RWPE1 (cell line): ENCODE measurements at regions not wholly inside any gene's neighbourhood (a gene's known extent, or its start where the extent isn't known, plus 50 kb on each side); places are given as distances from the start of the nearest gene placed in this dataset.
A peak's percentile ranks its signal among the peaks of the same experiment; 100 is the strongest.

Experiments used
- CTCF ChIA-PET: fragments of 350-600 bp; sonication (Branson Sonifier 250); formaldehyde crosslinking; extraction: SDS; loops from one replicate; lab custom pipeline; 2021; lab: Yijun Ruan, JAX
- POLR2A ChIA-PET: fragments of 400-600 bp; formaldehyde crosslinking; extraction: SDS; loops from one replicate; lab custom pipeline; 2020; ENCODE audit warnings: antibody characterized with exemption; ENCODE audit not compliant: low non-redundant PET; lab: Yijun Ruan, JAX
- DNase-seq: peaks from one replicate; pipeline ENCODE4 v3.0.0; 2012; ENCODE audit warnings: low spot score
- H3K27ac ChIP-seq: fragments of 450-650 bp; 2 replicates; pipeline ENCODE4 v1.5.1; 2017
- CTCF ChIP-seq: fragments of 450-650 bp; conservative IDR thresholded peaks from 2 replicates; pipeline ENCODE4 v1.5.1; 2017; ENCODE audit warnings: low read depth, mild to moderate bottlenecking

GRCh38 chr3:147200545-147200944 lies 205.8 kb downstream of the ZIC4 start:
- no peak overlapping the region for H3K27ac ChIP-seq
- no peak for TF ChIP-seq CTCF
- DNase-seq: no peak
- ChIA-PET CTCF (no interaction called here), POLR2A (no interaction called here)

GRCh38 chr3:147197739-147198138 lies 208.6 kb downstream of the ZIC4 start:
- ChIA-PET POLR2A (no interaction called here), CTCF (no interaction called here)
- no peak for DNase-seq
- no peak overlapping the region for H3K27ac ChIP-seq
- TF ChIP-seq CTCF: no peak

GRCh38 chr3:147195887-147196286 lies 210.5 kb downstream of the ZIC4 start:
- DNase-seq: no peak
- CTCF ChIA-PET: no interaction called here
- TF ChIP-seq CTCF: no peak
- POLR2A ChIA-PET: no interaction called here
- no peak overlapping the region for H3K27ac ChIP-seq

GRCh38 chr3:147191795-147192385 lies 214.5 kb downstream of the ZIC4 start:
- TF ChIP-seq CTCF: peak; percentile 79
- ChIA-PET POLR2A (no interaction called here), CTCF (interaction anchor here (0.5 to 0.9 kb wide), 4 partner anchors 10 to 1446 kb away, joined by 3 to 5 read pairs (median 3); no protein-coding TSS in a partner anchor)
- peak; percentile 5 for DNase-seq
- no peak overlapping the region for H3K27ac ChIP-seq

GRCh38 chr3:147189016-147189415 lies 217.3 kb downstream of the ZIC4 start:
- ChIA-PET CTCF (interaction anchor here (0.6 kb wide), 1 partner anchor 790 kb away, joined by 4 read pairs; no protein-coding TSS in a partner anchor), POLR2A (no interaction called here)
- no peak overlapping the region for H3K27ac ChIP-seq
- TF ChIP-seq CTCF: no peak
- no peak for DNase-seq

- no peak for TF ChIP-seq CTCF
- no peak overlapping the region for H3K27ac ChIP-seq
- CTCF ChIA-PET: interaction anchor here (0.6 kb wide), 1 partner anchor 1326 kb away, joined by 4 read pairs; no protein-coding TSS in a partner anchor
- DNase-seq: no peak
- POLR2A ChIA-PET: no interaction called here
These were observed 218.7 kb downstream of the ZIC4 start for GRCh38 chr3:147187687-147188086.
